ENCODE measurements at regions not wholly inside any gene's neighbourhood (a gene's known extent, or its start where the extent isn't known, plus 50 kb on each side); places are given as distances from the start of the nearest gene placed in this dataset.

GRCh38 chr10:111367531-111367930 is 290.7 kb downstream of the ADRA2A start:
- WGBS, 2 experiments (ENCODE audit: extremely low coverage in 1 of 2, insufficient coverage in 1 of 2, insufficient read length in 1 of 2, insufficient replicate concordance in 2 of 2, low coverage in 1 of 2, low lambda C conversion rate in 2 of 2, missing lambda C conversion rate in 1 of 2): 90% methylated on average over 2 of the region's 2 CpGs; no CpG with 5 or more reads in 1 of the 2 experiments

More at GRCh38 chr10:111367531-111367930, 290.7 kb downstream of the ADRA2A start:
- H3K4ac ChIP-seq (replicated peaks; ENCODE audit: insufficient read length, low read depth, low read length): no peak overlapping the region
- H3K27me3 ChIP-seq (replicated peaks in 1 of 4; ENCODE audit: control insufficient read depth in 3 of 4, extremely low read depth in 1 of 4, insufficient read depth in 3 of 4, low read length in 3 of 4): peaks cover 0 to 1% (median 0%) of the 10 kb centered on the region in 4 experiments; a peak in 1 of 7 replicates
- peaks cover 0 to 4% (median 1%) of the 10 kb centered on the region in 4 experiments; a peak in 2 of 7 replicates for H3K4me1 ChIP-seq (replicated peaks in 1 of 4; ENCODE audit: control insufficient read depth in 3 of 4, insufficient read depth in 4 of 4, low read length in 3 of 4)
- H4K20me1 ChIP-seq (replicated peaks in 1 of 2; ENCODE audit: control insufficient read depth in 1 of 2, insufficient read depth in 2 of 2, low read length in 2 of 2): no peaks in the 10 kb centered on the region
- no peak overlapping the region for H2BK5ac ChIP-seq (ENCODE audit: low read depth, low read length)
- H2BK120ac ChIP-seq (replicated peaks; ENCODE audit: low read depth, low read length): no peak overlapping the region
- no peaks in the 10 kb centered on the region for H3K79me2 ChIP-seq (ENCODE audit: control insufficient read depth in 1 of 2, insufficient read depth in 2 of 2, low read length in 2 of 2)
- H3K79me1 ChIP-seq (ENCODE audit: low read depth, low read length): no peaks in the 10 kb centered on the region
- no peak for FAIRE-seq
- H3K23me2 ChIP-seq (ENCODE audit: low read depth, low read length): no peaks in the 10 kb centered on the region
- H3K36me3 ChIP-seq (ENCODE audit: control insufficient read depth in 2 of 4, insufficient read depth in 4 of 4, low read length in 3 of 4): no peaks in the 10 kb centered on the region
- H2AFZ ChIP-seq (ENCODE audit: low read length): no peak overlapping the region
- no peaks in the 10 kb centered on the region for H3K9me3 ChIP-seq (ENCODE audit: insufficient read depth in 2 of 2, low read depth in 1 of 2, low read length in 1 of 2)
- no peak overlapping the region for H4K91ac ChIP-seq (replicated peaks; ENCODE audit: insufficient read length, low read length)
- no peak overlapping the region for H3K4me3 ChIP-seq (ENCODE audit: extremely low read depth in 1 of 4, insufficient read depth in 2 of 4, low read depth in 3 of 4, low read length in 4 of 4)
- no peak overlapping the region for H3K56ac ChIP-seq (replicated peaks; ENCODE audit: insufficient read length, low read depth, low read length)
- no peak overlapping the region for H3K9ac ChIP-seq (replicated peaks in 1 of 4; ENCODE audit: extremely low read depth in 1 of 4, low read depth in 3 of 4, low read length in 3 of 4)
- no peak overlapping the region for H3K27ac ChIP-seq (ENCODE audit: low read depth, low read length)
- no peak overlapping the region for H2AK5ac ChIP-seq (ENCODE audit: low read depth, low read length)
- no peak overlapping the region for H3K18ac ChIP-seq (ENCODE audit: extremely low read depth, low read length)
- POLR2A ChIA-PET (ENCODE audit: partially characterized antibody): no interaction called here
- no peak overlapping the region for H2BK12ac ChIP-seq (ENCODE audit: low read depth, low read length)
- no peak for DNase-seq (ENCODE audit: low read depth in 1 of 2, low spot score in 2 of 2)
- no peak overlapping the region for H2BK15ac ChIP-seq (ENCODE audit: low read length)
- H3K4me2 ChIP-seq (ENCODE audit: insufficient read depth in 1 of 2, low read depth in 2 of 2, low read length in 2 of 2): no peak overlapping the region
- H3K14ac ChIP-seq (ENCODE audit: insufficient read length): no peak overlapping the region
- H4K5ac ChIP-seq (ENCODE audit: insufficient read length, low read depth, low read length): no peak overlapping the region
- TF ChIP-seq SP1 (IDR thresholded peaks at IDR 0.05; ENCODE audit: low read depth, low read length): no peak
- TF ChIP-seq MAX (IDR thresholded peaks at IDR 0.05): no peak
- TF ChIP-seq BRCA1 (IDR thresholded peaks at IDR 0.05; ENCODE audit: low read depth, low read length): no peak
- no peak for TF ChIP-seq TEAD4 (IDR thresholded peaks at IDR 0.05; ENCODE audit: low read depth, low read length)
- TF ChIP-seq CHD1 (IDR thresholded peaks at IDR 0.05; ENCODE audit: low read depth, low read length): no peak
- no peak for TF ChIP-seq CTBP2 (IDR thresholded peaks at IDR 0.05; ENCODE audit: borderline replicate concordance, insufficient read depth, insufficient read length, low read length)
- TF ChIP-seq CREB1 (IDR thresholded peaks at IDR 0.05): no peak
- no peak for TF ChIP-seq TAF7 (optimal IDR thresholded peaks at IDR 0.05; ENCODE audit: borderline replicate concordance, low read depth, low read length)
- TF ChIP-seq E2F6 (IDR thresholded peaks at IDR 0.05): no peak
- TF ChIP-seq EZH2 (IDR thresholded peaks at IDR 0.05; ENCODE audit: low read depth, low read length, severe bottlenecking): no peak
- TF ChIP-seq, protein P1, sequence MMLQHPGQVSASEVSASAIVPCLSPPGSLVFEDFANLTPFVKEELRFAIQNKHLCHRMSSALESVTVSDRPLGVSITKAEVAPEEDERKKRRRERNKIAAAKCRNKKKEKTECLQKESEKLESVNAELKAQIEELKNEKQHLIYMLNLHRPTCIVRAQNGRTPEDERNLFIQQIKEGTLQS (IDR thresholded peaks at IDR 0.05; ENCODE audit: insufficient read depth, low read depth, low read length): no peak
- TF ChIP-seq SP2 (IDR thresholded peaks at IDR 0.05; ENCODE audit: low read length): no peak
- TF ChIP-seq CHD2 (IDR thresholded peaks at IDR 0.05; ENCODE audit: low read length): no peak
- H2BK20ac ChIP-seq (ENCODE audit: low read length): no peak overlapping the region
- H4K8ac ChIP-seq (ENCODE audit: extremely low read depth, insufficient read depth, low read length): no peak overlapping the region
- CTCF ChIA-PET (ENCODE audit: partially characterized antibody): no interaction called here
- no peak overlapping the region for H3K23ac ChIP-seq (ENCODE audit: insufficient read length)

All from H1 (cell line).